ENCODE measurements at regions not wholly inside any gene's neighbourhood (a gene's known extent, or its start where the extent isn't known, plus 50 kb on each side); places are given as distances from the start of the nearest gene placed in this dataset.

- Histone ChIP-seq H3K4ac (ENCODE audit: low read depth, low read length) (peak overlapping the region; percentile 61; the same call in 1 of the 2 replicates), H2BK120ac (ENCODE audit: low read depth, low read length) (peak overlapping the region; percentile 46; the same call in 1 of the 2 replicates), H3K4me3 (ENCODE audit: insufficient read depth, low read depth, low read length) (no peak overlapping the region), H3K4me2 (ENCODE audit: low read depth, low read length) (no peak overlapping the region), H2AK5ac (ENCODE audit: low read depth, low read length) (peak overlapping the region; percentile 79; the same call in 1 of the 2 replicates), H3K79me1 (ENCODE audit: low read depth in 1 of 2, low read length in 2 of 2) (no peaks in the 10 kb centered on the region), H4K5ac (ENCODE audit: low read depth, low read length) (no peak overlapping the region), H2BK5ac (ENCODE audit: low read depth, low read length, poor library complexity, severe bottlenecking) (no peak overlapping the region), H2AK9ac (replicated peaks; ENCODE audit: low read depth, low read length, poor library complexity) (no peak overlapping the region), H2BK15ac (ENCODE audit: low read depth, low read length) (peak overlapping the region; percentile 26; the same call in 1 of the 3 replicates), H3K18ac (ENCODE audit: low read depth, low read length) (peak overlapping the region; percentile 24; the same call in 1 of the 2 replicates), H3K56ac (ENCODE audit: extremely low read depth, insufficient read depth, low read length) (no peak overlapping the region), H3K9ac (ENCODE audit: low read depth, low read length) (no peak overlapping the region), H3K36me3 (ENCODE audit: control insufficient read depth, insufficient read depth, low read length) (no peaks in the 10 kb centered on the region), H2AFZ (replicated peaks; ENCODE audit: low read length, poor library complexity) (no peak overlapping the region), H4K8ac (ENCODE audit: low read depth in 2 of 2, low read length in 2 of 2) (no peak overlapping the region), H4K91ac (ENCODE audit: insufficient read depth, low read depth, low read length) (no peak overlapping the region), H3K14ac (replicated peaks; ENCODE audit: low read depth, low read length) (no peak overlapping the region; the same call in 1 of the 2 replicates), H3K27me3 (ENCODE audit: control insufficient read depth, insufficient read depth, low read length) (no peaks in the 10 kb centered on the region), H3K9me1 (ENCODE audit: insufficient read depth, low read length) (peaks cover 10% of the 10 kb centered on the region), H3K9me3 (ENCODE audit: control insufficient read depth, insufficient read depth, low read length) (no peaks in the 10 kb centered on the region), H4K20me1 (ENCODE audit: insufficient read depth, low read length) (no peaks in the 10 kb centered on the region), H2BK20ac (ENCODE audit: low read depth, low read length) (peak overlapping the region; percentile 27; the same call in 1 of the 2 replicates), H3K27ac (ENCODE audit: insufficient read depth, low read length) (no peak overlapping the region), H3K23ac (ENCODE audit: low read depth, low read length) (no peak overlapping the region), H3K4me1 (ENCODE audit: control insufficient read depth, insufficient read depth, low read length) (peaks cover 5% of the 10 kb centered on the region; the same call in 1 of the 2 replicates)
- no peak for TF ChIP-seq SMC3 (IDR thresholded peaks at IDR 0.05; ENCODE audit: low read depth, low read length)
- TF ChIP-seq RFX5 (IDR thresholded peaks at IDR 0.05; ENCODE audit: low read depth, low read length) = no peak
- ATAC-seq (ENCODE audit: low read depth) (no peak), DNase-seq (no peak)
- no TSS peak for BruUV-seq (replicated peaks)
- dilution Hi-C loops (cut with HindIII; ENCODE audit: low sequenced_read_pairs, unreplicated experiment) (no loop called here), in situ Hi-C loops (cut with MboI; ENCODE audit: low sequenced_read_pairs) (no loop called here), intact Hi-C loops (cut with micrococcal nuclease) (no loop called here)
- ChIA-PET POLR2A (ENCODE audit: unreplicated experiment) (no interaction called here), CTCF (interaction anchor here (1.0 kb wide), 1 partner anchor 12 kb away, joined by 3 read pairs; no protein-coding TSS in a partner anchor)
- WGBS, 2 experiments (ENCODE audit: extremely low coverage in 2 of 2, insufficient read length in 1 of 2) = no CpG with 5 or more reads among the region's 4 CpGs
These were observed 549.2 kb upstream of the BTBD3 start for GRCh38 chr20:11368499-11368898.
